ENCODE measurements at regions not wholly inside any gene's neighbourhood (a gene's known extent, or its start where the extent isn't known, plus 50 kb on each side); places are given as distances from the start of the nearest gene placed in this dataset.
A peak's percentile ranks its signal among the peaks of the same experiment; 100 is the strongest.

- Histone ChIP-seq H3K23ac (ENCODE audit: low read depth, low read length) (no peak overlapping the region), H2BK15ac (ENCODE audit: low read depth, low read length) (0 out of 3 replicates have a peak overlapping the region, but pooled peaks have one; percentile 88), H3K27ac (ENCODE audit: insufficient read depth, low read length) (no peak overlapping the region), H3K4me1 (ENCODE audit: control insufficient read depth, insufficient read depth, low read length) (peaks cover 26% of the 10 kb centered on the region), H4K5ac (ENCODE audit: low read depth, low read length) (no peak overlapping the region), H2BK20ac (ENCODE audit: low read depth, low read length) (no peak overlapping the region), H3K4me2 (ENCODE audit: low read depth, low read length) (no peak overlapping the region), H2AK5ac (ENCODE audit: low read depth, low read length) (no peak overlapping the region), H3K4me3 (ENCODE audit: insufficient read depth, low read depth, low read length) (no peak overlapping the region), H3K9ac (ENCODE audit: low read depth, low read length) (no peak overlapping the region), H4K8ac (ENCODE audit: low read depth in 2 of 2, low read length in 2 of 2) (no peak overlapping the region; a peak in 1 of 4 replicates), H4K91ac (ENCODE audit: insufficient read depth, low read depth, low read length) (no peak overlapping the region), H3K36me3 (ENCODE audit: control insufficient read depth, insufficient read depth, low read length) (no peaks in the 10 kb centered on the region), H3K18ac (ENCODE audit: low read depth, low read length) (no peak overlapping the region), H3K14ac (replicated peaks; ENCODE audit: low read depth, low read length) (no peak overlapping the region), H3K56ac (ENCODE audit: extremely low read depth, insufficient read depth, low read length) (no peak overlapping the region), H2AFZ (replicated peaks; ENCODE audit: low read length, poor library complexity) (no peak overlapping the region), H2BK5ac (ENCODE audit: low read depth, low read length, poor library complexity, severe bottlenecking) (peak overlapping the region; percentile 9), H3K79me1 (ENCODE audit: low read depth in 1 of 2, low read length in 2 of 2) (peaks cover 8 to 25% of the 10 kb centered on the region in 2 experiments; a peak in 3 of 4 replicates), H3K4ac (ENCODE audit: low read depth, low read length) (peak overlapping the region; percentile 95; the same call in 1 of the 2 replicates), H3K9me1 (ENCODE audit: insufficient read depth, low read length) (peaks cover 20% of the 10 kb centered on the region), H2BK120ac (ENCODE audit: low read depth, low read length) (peak overlapping the region; percentile 96; the same call in 1 of the 2 replicates), H2AK9ac (replicated peaks; ENCODE audit: low read depth, low read length, poor library complexity) (peak overlapping the region; percentile 61), H3K9me3 (ENCODE audit: control insufficient read depth, insufficient read depth, low read length) (peaks cover 5% of the 10 kb centered on the region), H4K20me1 (ENCODE audit: insufficient read depth, low read length) (no peaks in the 10 kb centered on the region; the same call in 1 of the 2 replicates), H3K27me3 (ENCODE audit: control insufficient read depth, insufficient read depth, low read length) (no peaks in the 10 kb centered on the region)
- no CpG with 5 or more reads among the region's 5 CpGs for WGBS, 2 experiments (ENCODE audit: extremely low coverage in 2 of 2, insufficient read length in 1 of 2)
- dilution Hi-C loops (cut with HindIII; ENCODE audit: low sequenced_read_pairs, unreplicated experiment), result no loop called here
- intact Hi-C loops (cut with micrococcal nuclease), result loop anchor here (2.0 kb wide), 1 partner anchor 64 kb away; no protein-coding TSS in a partner anchor
- DNase-seq (peak; percentile 71), ATAC-seq (ENCODE audit: low read depth) (no peak)
- ChIA-PET POLR2A (ENCODE audit: unreplicated experiment) (no interaction called here), CTCF (interaction anchor here (0.6 to 2.6 kb wide), 5 partner anchors 8 to 64 kb away, joined by 3 to 11 read pairs (median 3); no protein-coding TSS in a partner anchor)
- TF ChIP-seq RCOR1 (IDR thresholded peaks at IDR 0.05; ENCODE audit: insufficient replicate concordance, low read length) (no peak), RAD21 (IDR thresholded peaks at IDR 0.05; ENCODE audit: low read length) (peak; percentile 63), SMC3 (IDR thresholded peaks at IDR 0.05; ENCODE audit: low read depth, low read length) (peak; percentile 58), MAFK (IDR thresholded peaks at IDR 0.05; ENCODE audit: low read depth, low read length) (no peak)
- TF ChIP-seq, protein P1, sequence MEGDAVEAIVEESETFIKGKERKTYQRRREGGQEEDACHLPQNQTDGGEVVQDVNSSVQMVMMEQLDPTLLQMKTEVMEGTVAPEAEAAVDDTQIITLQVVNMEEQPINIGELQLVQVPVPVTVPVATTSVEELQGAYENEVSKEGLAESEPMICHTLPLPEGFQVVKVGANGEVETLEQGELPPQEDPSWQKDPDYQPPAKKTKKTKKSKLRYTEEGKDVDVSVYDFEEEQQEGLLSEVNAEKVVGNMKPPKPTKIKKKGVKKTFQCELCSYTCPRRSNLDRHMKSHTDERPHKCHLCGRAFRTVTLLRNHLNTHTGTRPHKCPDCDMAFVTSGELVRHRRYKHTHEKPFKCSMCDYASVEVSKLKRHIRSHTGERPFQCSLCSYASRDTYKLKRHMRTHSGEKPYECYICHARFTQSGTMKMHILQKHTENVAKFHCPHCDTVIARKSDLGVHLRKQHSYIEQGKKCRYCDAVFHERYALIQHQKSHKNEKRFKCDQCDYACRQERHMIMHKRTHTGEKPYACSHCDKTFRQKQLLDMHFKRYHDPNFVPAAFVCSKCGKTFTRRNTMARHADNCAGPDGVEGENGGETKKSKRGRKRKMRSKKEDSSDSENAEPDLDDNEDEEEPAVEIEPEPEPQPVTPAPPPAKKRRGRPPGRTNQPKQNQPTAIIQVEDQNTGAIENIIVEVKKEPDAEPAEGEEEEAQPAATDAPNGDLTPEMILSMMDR (conservative IDR thresholded peaks at IDR 0.05; ENCODE audit: low read depth, low read length), result peak; percentile 69
- no TSS peak for BruUV-seq (replicated peaks)
- in situ Hi-C loops (cut with MboI; ENCODE audit: low sequenced_read_pairs), result loop anchor here (25.0 kb wide), 1 partner anchor 126 kb away; the partner anchor contains the start of gene SMAD6
Measured at GRCh38 chr15:66838671-66839239, 136.7 kb downstream of the SMAD6 start.
